Psoas muscle (tissue), 7 donors: ENCODE measurements at regions not wholly inside any gene's neighbourhood (a gene's known extent, or its start where the extent isn't known, plus 50 kb on each side); places are given as distances from the start of the nearest gene placed in this dataset.

Experiments used
- ATAC-seq, 4 donors: fragments of 200-7000 bp; cut with Tn5 transposase; one replicate each; pipeline ENCODE4 v1.9.1; 2020; ENCODE audit warnings: moderate library complexity in 3 of 4, mild to moderate bottlenecking in 2 of 4
- DNase-seq, 2 donors: peaks; one replicate each; pipeline ENCODE4 v3.0.0-alpha.2; 2020
- H3K27ac ChIP-seq: fragments of 200-600 bp; one replicate; pipeline ENCODE4 v1.8.0; 2022
- H3K27me3 ChIP-seq, 3 donors: fragments of 200-600 bp in 1 of 3; one replicate each; pipeline versions ENCODE4 v1.6.1 to v1.8.0; 2013 to 2022; ENCODE audit warnings: low read length in 2 of 3, mild to moderate bottlenecking in 2 of 3, moderate library complexity in 1 of 3; ENCODE audit not compliant: insufficient read depth in 3 of 3
- H3K36me3 ChIP-seq, 2 donors: fragments of 200-600 bp in 1 of 2; one replicate each; pipeline versions ENCODE4 v1.6.1 to v1.8.0; 2013 to 2022; ENCODE audit warnings: low read depth in 1 of 2, mild to moderate bottlenecking in 1 of 2, moderate library complexity in 1 of 2; ENCODE audit not compliant: insufficient read depth in 1 of 2
- H3K4me1 ChIP-seq: fragments of 200-600 bp; one replicate; pipeline ENCODE4 v1.8.0; 2022
- H3K4me3 ChIP-seq: fragments of 200-600 bp; one replicate; pipeline ENCODE4 v1.8.0; 2022; ENCODE audit warnings: mild to moderate bottlenecking
- H3K9me3 ChIP-seq: fragments of 200-600 bp; one replicate; pipeline ENCODE4 v1.8.0; 2022
- WGBS, 3 donors: extraction: QIAGEN DNeasy Blood & Tissue Kit; methylation state at CpG; one replicate each; pipeline versions ENCODE4 v1.1.6 to v1.1.7; 2013; 5-methylcytosine and 5-hydroxymethylcytosine counted together
- intact Hi-C, 2 donors: fragments of 100-400 bp; cut with DNase I; formaldehyde crosslinking; loops; one replicate each; pipeline versions ENCODE4 v1.11.0 to v1.14.2; 2022
- TF ChIP-seq, protein P1 (sequence below): fragments of 200-600 bp; IDR thresholded peaks from one replicate; pipeline ENCODE4 v1.8.0; 2022; ENCODE audit warnings: antibody characterized with exemption
- donor health status: healthy with polysubstance abuse.
- donor health status: DM: no; HTN: no; CAD: no; lungs with moderate emphysema.
- donor health status: Bipolar disorder and iron deficiency.
- donor health status: healthy.
- donor health status: DM: yes; HTN: yes; CAD: no.
- donor health status: DM: no; HTN: no; CAD: no.
- donor health status: DM: yes; HTN: yes; CAD: no.

GRCh38 chr7:136370137-136370536, 393.0 kb upstream of the MTPN start:
- Histone ChIP-seq H3K9me3 (no peaks in the 10 kb centered on the region), H3K27me3 (peaks cover 0 to 5% (median 0%) of the 10 kb centered on the region in 3 donors), H3K36me3 (no peaks in the 10 kb centered on the region), H3K4me1 (no peaks in the 10 kb centered on the region), H3K27ac (no peak overlapping the region), H3K4me3 (no peak overlapping the region)
- intact Hi-C loops = no loop called here
- WGBS, 3 donors = 90 to 100% (median 96%) methylated on average over 2 of the region's 2 CpGs
- ATAC-seq = no peak
- TF ChIP-seq, protein P1, sequence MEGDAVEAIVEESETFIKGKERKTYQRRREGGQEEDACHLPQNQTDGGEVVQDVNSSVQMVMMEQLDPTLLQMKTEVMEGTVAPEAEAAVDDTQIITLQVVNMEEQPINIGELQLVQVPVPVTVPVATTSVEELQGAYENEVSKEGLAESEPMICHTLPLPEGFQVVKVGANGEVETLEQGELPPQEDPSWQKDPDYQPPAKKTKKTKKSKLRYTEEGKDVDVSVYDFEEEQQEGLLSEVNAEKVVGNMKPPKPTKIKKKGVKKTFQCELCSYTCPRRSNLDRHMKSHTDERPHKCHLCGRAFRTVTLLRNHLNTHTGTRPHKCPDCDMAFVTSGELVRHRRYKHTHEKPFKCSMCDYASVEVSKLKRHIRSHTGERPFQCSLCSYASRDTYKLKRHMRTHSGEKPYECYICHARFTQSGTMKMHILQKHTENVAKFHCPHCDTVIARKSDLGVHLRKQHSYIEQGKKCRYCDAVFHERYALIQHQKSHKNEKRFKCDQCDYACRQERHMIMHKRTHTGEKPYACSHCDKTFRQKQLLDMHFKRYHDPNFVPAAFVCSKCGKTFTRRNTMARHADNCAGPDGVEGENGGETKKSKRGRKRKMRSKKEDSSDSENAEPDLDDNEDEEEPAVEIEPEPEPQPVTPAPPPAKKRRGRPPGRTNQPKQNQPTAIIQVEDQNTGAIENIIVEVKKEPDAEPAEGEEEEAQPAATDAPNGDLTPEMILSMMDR = no peak
- no peak for DNase-seq

GRCh38 chr7:136369225-136369624, 392.1 kb upstream of the MTPN start:
- Histone ChIP-seq H3K4me1 (no peaks in the 10 kb centered on the region), H3K9me3 (no peaks in the 10 kb centered on the region), H3K4me3 (no peak overlapping the region), H3K27me3 (peaks cover 0 to 5% (median 0%) of the 10 kb centered on the region in 3 donors), H3K36me3 (no peaks in the 10 kb centered on the region), H3K27ac (no peak overlapping the region)
- DNase-seq (no peak), ATAC-seq (no peak)
- 79 to 91% (median 82%) methylated on average over 2 of the region's 2 CpGs for whole genome bisulfite sequencing, 3 donors
- intact Hi-C loops = no loop called here
- TF ChIP-seq, protein P1 = no peak

GRCh38 chr7:136359333-136359903, 382.3 kb upstream of the MTPN start:
- intact Hi-C loops = no loop called here
- H3K9me3 ChIP-seq = no peaks in the 10 kb centered on the region
- no peak overlapping the region for H3K4me3 ChIP-seq
- 75 to 76% (median 76%) methylated on average over 5 of the region's 5 CpGs for WGBS, 3 donors
- H3K36me3 ChIP-seq = no peaks in the 10 kb centered on the region
- DNase-seq (no peak), ATAC-seq (no peak)
- TF ChIP-seq, protein P1 = no peak
- no peaks in the 10 kb centered on the region for H3K27me3 ChIP-seq
- no peak overlapping the region for H3K27ac ChIP-seq
- H3K4me1 ChIP-seq = no peaks in the 10 kb centered on the region

DNA sequence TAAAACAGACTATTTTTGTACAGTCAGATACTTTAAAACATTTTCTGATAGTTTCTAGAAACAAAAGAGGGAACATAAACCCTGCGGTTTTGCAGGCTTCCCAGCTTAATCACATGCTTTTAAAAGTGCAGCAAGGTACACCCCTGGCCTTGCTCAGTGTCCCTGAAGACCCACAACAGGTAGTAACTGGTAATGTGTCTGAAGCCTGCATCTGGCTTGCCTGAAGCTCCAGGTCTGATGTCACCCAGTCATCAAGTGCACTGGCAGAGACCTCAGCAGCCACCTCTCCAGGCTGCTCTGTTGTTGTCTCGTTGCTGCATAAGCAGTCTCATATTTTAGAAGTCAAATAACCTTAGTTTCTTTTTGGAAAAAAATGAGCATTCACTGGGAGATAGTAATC, 376.1 kb upstream of the MTPN start:
- no peaks in the 10 kb centered on the region for H3K4me1 ChIP-seq
- no peak for ATAC-seq
- intact Hi-C loops = no loop called here
- peaks cover 0 to 3% (median 0%) of the 10 kb centered on the region in 3 donors for H3K27me3 ChIP-seq
- DNase-seq = no peak
- 46 to 54% (median 53%) methylated on average over 2 of the region's 2 CpGs for WGBS, 3 donors
- H3K4me3 ChIP-seq = no peak overlapping the region
- no peaks in the 10 kb centered on the region for H3K36me3 ChIP-seq
- no peak overlapping the region for H3K27ac ChIP-seq
- no peaks in the 10 kb centered on the region for H3K9me3 ChIP-seq
- TF ChIP-seq, protein P1 = no peak
